NCI-H146 treated with DMSO at 0.1 percent for 48 hours (cell line): ENCODE measurements at regions not wholly inside any gene's neighbourhood (a gene's known extent, or its start where the extent isn't known, plus 50 kb on each side); places are given as distances from the start of the nearest gene placed in this dataset.

Source experiments
- DNase-seq: peaks from one replicate; lab custom pipeline; 2025; ENCODE audit not compliant: unreplicated experiment; lab: John Stamatoyannopoulos, UW

- DNase-seq: no peak
Observed at GRCh38 chr7:89401099-89401498, 605.6 kb upstream of the TEX47 start.

- DNase-seq: no peak
Observed at GRCh38 chr7:89401690-89402089, 606.2 kb upstream of the TEX47 start.

- no peak for DNase-seq
Observed at GRCh38 chr7:89451911-89452310, 656.4 kb upstream of the TEX47 start.

- DNase-seq: no peak
Observed at GRCh38 chr7:89456556-89456955, 661.0 kb upstream of the TEX47 start.

- DNase-seq: no peak
Observed at GRCh38 chr7:89458114-89458513, 662.6 kb upstream of the TEX47 start.

GRCh38 chr7:89474456-89474855, 678.9 kb upstream of the TEX47 start:
- no peak for DNase-seq

GRCh38 chr7:89477991-89478390, 676.3 kb upstream of the STEAP1 start:
- DNase-seq: no peak

- no peak for DNase-seq
Observed at GRCh38 chr7:89495704-89496103, 658.6 kb upstream of the STEAP1 start.

GRCh38 chr7:89500084-89500483, 654.2 kb upstream of the STEAP1 start:
- no peak for DNase-seq

- no peak for DNase-seq
Observed at GRCh38 chr7:89503281-89503680, 651.0 kb upstream of the STEAP1 start.

GRCh38 chr7:89507034-89507433, 647.2 kb upstream of the STEAP1 start:
- no peak for DNase-seq

GRCh38 chr7:89511900-89512299, 642.4 kb upstream of the STEAP1 start:
- DNase-seq: no peak

GRCh38 chr7:89514970-89515369, 639.3 kb upstream of the STEAP1 start:
- no peak for DNase-seq

GRCh38 chr7:89517815-89518214, 636.5 kb upstream of the STEAP1 start:
- no peak for DNase-seq

- DNase-seq: no peak
Observed at GRCh38 chr7:89549768-89550167, 604.5 kb upstream of the STEAP1 start.

GRCh38 chr7:89554209-89554608, 600.1 kb upstream of the STEAP1 start:
- no peak for DNase-seq

- DNase-seq: no peak
Observed at GRCh38 chr7:89559596-89559995, 594.7 kb upstream of the STEAP1 start.

- DNase-seq: no peak
Observed at GRCh38 chr7:89563597-89563996, 590.7 kb upstream of the STEAP1 start.

- DNase-seq: no peak
Observed at GRCh38 chr7:89584896-89585295, 569.4 kb upstream of the STEAP1 start.

- no peak for DNase-seq
Observed at GRCh38 chr7:89593125-89593524, 561.1 kb upstream of the STEAP1 start.

- DNase-seq: no peak
Observed at GRCh38 chr7:89602984-89603383, 551.3 kb upstream of the STEAP1 start.

- DNase-seq: no peak
Observed at GRCh38 chr7:89605362-89605761, 548.9 kb upstream of the STEAP1 start.

GRCh38 chr7:89606511-89606910, 547.8 kb upstream of the STEAP1 start:
- DNase-seq: no peak

- no peak for DNase-seq
Observed at GRCh38 chr7:89607792-89608191, 546.5 kb upstream of the STEAP1 start.
